ENCODE measurements at regions not wholly inside any gene's neighbourhood (a gene's known extent, or its start where the extent isn't known, plus 50 kb on each side); places are given as distances from the start of the nearest gene placed in this dataset.

DNA sequence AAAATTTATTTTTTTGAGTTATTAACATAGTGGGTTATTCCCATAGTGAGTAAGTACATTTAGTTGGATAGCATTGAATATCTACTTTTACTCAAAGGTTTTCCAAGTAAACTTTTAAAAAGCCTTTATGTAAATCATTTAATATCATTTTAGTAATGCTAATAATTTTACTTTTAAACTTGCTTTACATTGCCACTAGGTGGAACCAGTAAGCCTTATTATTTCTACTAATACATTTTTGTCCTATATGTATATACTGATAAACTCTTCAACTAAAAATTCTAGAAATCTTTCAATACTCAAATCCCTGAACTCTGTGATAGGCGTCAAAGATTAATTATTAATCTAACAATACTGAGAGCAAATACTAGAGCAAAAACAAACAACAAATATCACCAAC is 1709.2 kb upstream of the PCDH20 start:
- TF ChIP-seq, protein P1, sequence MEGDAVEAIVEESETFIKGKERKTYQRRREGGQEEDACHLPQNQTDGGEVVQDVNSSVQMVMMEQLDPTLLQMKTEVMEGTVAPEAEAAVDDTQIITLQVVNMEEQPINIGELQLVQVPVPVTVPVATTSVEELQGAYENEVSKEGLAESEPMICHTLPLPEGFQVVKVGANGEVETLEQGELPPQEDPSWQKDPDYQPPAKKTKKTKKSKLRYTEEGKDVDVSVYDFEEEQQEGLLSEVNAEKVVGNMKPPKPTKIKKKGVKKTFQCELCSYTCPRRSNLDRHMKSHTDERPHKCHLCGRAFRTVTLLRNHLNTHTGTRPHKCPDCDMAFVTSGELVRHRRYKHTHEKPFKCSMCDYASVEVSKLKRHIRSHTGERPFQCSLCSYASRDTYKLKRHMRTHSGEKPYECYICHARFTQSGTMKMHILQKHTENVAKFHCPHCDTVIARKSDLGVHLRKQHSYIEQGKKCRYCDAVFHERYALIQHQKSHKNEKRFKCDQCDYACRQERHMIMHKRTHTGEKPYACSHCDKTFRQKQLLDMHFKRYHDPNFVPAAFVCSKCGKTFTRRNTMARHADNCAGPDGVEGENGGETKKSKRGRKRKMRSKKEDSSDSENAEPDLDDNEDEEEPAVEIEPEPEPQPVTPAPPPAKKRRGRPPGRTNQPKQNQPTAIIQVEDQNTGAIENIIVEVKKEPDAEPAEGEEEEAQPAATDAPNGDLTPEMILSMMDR (IDR thresholded peaks at IDR 0.05; ENCODE audit: borderline replicate concordance, insufficient read depth, low read depth, low read length), result no peak
- no peak overlapping the region for H3K4me3 ChIP-seq (ENCODE audit: low read depth, low read length)

DNA sequence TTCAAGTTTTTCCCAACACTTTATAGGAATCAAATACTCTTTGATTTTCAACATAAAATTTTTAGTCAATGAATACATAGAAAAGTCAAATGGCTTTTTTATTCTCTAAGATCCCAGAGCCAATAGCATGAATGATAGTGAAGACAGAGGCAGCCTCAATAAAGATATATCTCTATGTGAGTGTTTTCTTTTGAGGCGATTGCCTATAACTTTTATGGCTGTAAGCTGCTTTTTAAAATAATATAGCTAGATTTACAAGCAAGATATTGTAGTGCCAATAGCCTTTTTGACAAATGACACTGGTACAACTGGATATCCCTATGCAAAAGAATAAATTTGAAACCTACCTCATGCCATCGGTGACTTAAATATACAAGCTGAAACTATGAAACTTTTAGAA is 1705.2 kb upstream of the PCDH20 start:
- no peak overlapping the region for H3K4me3 ChIP-seq (ENCODE audit: low read depth, low read length)
- TF ChIP-seq, protein P1 (IDR thresholded peaks at IDR 0.05; ENCODE audit: borderline replicate concordance, insufficient read depth, low read depth, low read length), result no peak

DNA sequence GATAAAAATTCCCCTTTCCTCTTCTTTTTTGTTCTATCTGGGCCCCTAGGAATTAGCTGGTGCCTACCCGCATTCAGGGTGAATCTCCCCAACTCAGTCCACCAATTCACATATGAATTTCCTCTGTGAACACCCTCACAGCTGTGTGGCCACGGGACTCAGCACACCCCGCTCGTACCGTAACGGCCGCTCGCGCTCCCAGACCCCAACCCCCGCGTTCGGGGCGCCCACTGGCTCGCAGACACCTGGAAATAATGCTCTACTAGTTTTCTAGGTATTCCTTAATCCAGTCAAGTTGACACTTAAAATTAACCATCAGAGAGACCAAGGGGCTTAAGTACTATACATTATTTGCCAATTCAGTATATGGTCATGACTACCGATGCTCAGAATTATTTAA is 1702.1 kb upstream of the PCDH20 start:
- TF ChIP-seq, protein P1 (IDR thresholded peaks at IDR 0.05; ENCODE audit: borderline replicate concordance, insufficient read depth, low read depth, low read length), result no peak
- H3K4me3 ChIP-seq (ENCODE audit: low read depth, low read length), result no peak overlapping the region

DNA sequence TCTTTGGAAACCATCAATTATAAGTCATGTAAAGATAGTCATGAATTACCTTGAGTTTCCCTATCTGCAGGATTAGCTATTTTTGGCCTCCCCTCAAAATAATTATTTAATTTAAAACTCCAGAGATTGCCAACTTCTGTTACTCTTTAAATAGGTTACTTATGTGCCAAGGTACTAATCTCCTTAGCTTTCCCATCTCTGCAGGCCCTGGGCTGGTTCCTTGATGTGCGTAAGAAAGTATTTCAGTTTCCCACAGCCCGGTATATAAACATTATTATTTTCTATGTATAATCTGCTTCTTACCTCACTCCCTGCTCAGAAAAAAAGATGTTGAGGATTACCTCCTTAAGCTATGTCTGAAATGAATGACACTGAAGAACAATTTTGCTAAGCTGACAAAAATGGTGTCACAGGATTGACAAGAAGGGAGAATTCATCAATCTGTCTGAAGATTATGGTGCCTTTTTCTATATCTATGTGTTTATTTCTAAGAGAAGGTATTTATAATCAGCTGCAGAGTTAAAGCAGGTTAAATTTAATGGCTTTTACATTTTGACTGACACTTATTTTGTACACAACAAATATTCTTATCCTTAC is 1697.2 kb upstream of the PCDH20 start:
- no peak overlapping the region for H3K4me3 ChIP-seq (ENCODE audit: low read depth, low read length)
- TF ChIP-seq, protein P1 (IDR thresholded peaks at IDR 0.05; ENCODE audit: borderline replicate concordance, insufficient read depth, low read depth, low read length), result no peak

DNA sequence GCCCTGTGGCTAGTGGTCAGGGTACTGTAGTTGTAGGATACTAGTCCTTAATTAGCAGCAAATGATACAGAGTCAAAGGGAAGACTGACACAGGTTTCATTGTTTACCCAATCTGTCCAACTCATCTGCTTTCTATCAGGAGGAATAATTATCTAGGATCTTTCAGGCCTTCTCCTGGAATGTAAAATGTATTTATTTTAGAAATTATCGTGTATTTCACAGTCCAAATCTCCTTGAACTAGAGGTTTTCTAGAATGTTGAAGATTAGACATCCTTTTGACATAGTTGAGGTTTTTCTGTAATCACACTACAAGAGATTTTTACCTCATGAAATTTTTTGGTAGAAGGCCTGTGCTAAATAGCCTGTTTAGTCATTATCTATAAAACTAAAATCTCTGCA is 1694.8 kb upstream of the PCDH20 start:
- no peak overlapping the region for H3K4me3 ChIP-seq (ENCODE audit: low read depth, low read length)
- TF ChIP-seq, protein P1 (IDR thresholded peaks at IDR 0.05; ENCODE audit: borderline replicate concordance, insufficient read depth, low read depth, low read length), result no peak

- no peak overlapping the region for H3K4me3 ChIP-seq (ENCODE audit: low read depth, low read length)
- TF ChIP-seq, protein P1 (IDR thresholded peaks at IDR 0.05; ENCODE audit: borderline replicate concordance, insufficient read depth, low read depth, low read length), result no peak
These were observed 1691.7 kb upstream of the PCDH20 start for GRCh38 chr13:63107179-63107943.

- TF ChIP-seq, protein P1 (IDR thresholded peaks at IDR 0.05; ENCODE audit: borderline replicate concordance, insufficient read depth, low read depth, low read length), result no peak
- H3K4me3 ChIP-seq (ENCODE audit: low read depth, low read length), result no peak overlapping the region
These were observed 1679.1 kb upstream of the PCDH20 start for GRCh38 chr13:63094717-63095116.
